H1 (cell line): ENCODE measurements at regions not wholly inside any gene's neighbourhood (a gene's known extent, or its start where the extent isn't known, plus 50 kb on each side); places are given as distances from the start of the nearest gene placed in this dataset.

Source experiments
- CTCF ChIA-PET: fragments of 300-600 bp; sonication (Branson Sonifier 250); formaldehyde crosslinking; loops from one replicate; lab custom pipeline; 2021; ENCODE audit not compliant: partially characterized antibody; lab: Charles Lee
- POLR2A ChIA-PET: fragments of 300-600 bp; sonication (Branson Sonifier 250); formaldehyde crosslinking; loops from one replicate; lab custom pipeline; 2021; ENCODE audit warnings: inconsistent platforms; ENCODE audit not compliant: partially characterized antibody; lab: Charles Lee
- DNase-seq, 2 experiments: peaks; one replicate each; pipeline versions ENCODE4 v3.0.0 to v3.0.0-alpha.2; 2010 to 2022; ENCODE audit warnings: low spot score in 2 of 2, low read depth in 1 of 2, mixed read lengths in 1 of 2
- FAIRE-seq: peaks from 2 replicates; lab custom pipeline; 2011; peaks lifted over from hg19 to GRCh38; lab: Jason Lieb, UNC
- H2AFZ ChIP-seq: 2 replicates; pipeline ENCODE4 v1.8.1; 2012; ENCODE audit warnings: low read length, inconsistent platforms
- H2AK5ac ChIP-seq: 2 replicates; pipeline ENCODE4 v1.6.1; 2013; ENCODE audit warnings: low read depth, low read length
- H2BK120ac ChIP-seq: replicated peaks from 2 replicates; pipeline ENCODE3; 2013; ENCODE audit warnings: low read depth, low read length, inconsistent platforms
- H2BK12ac ChIP-seq: 2 replicates; pipeline ENCODE4 v1.6.1; 2013; ENCODE audit warnings: low read depth, low read length
- H2BK15ac ChIP-seq: 2 replicates; pipeline ENCODE4 v1.6.1; 2013; ENCODE audit warnings: low read length
- H2BK20ac ChIP-seq: 2 replicates; pipeline ENCODE4 v1.6.1; 2013; ENCODE audit warnings: low read length
- H2BK5ac ChIP-seq: 2 replicates; pipeline ENCODE4 v1.6.1; 2013; ENCODE audit warnings: low read depth, low read length
- H3K14ac ChIP-seq: 2 replicates; pipeline ENCODE4 v1.6.1; 2013; ENCODE audit warnings: inconsistent platforms; ENCODE audit not compliant: insufficient read length
- H3K18ac ChIP-seq: 2 replicates; pipeline ENCODE4 v1.6.1; 2013; ENCODE audit warnings: low read length; ENCODE audit errors: extremely low read depth
- H3K23ac ChIP-seq: 2 replicates; pipeline ENCODE4 v1.6.1; 2013; ENCODE audit warnings: inconsistent platforms; ENCODE audit not compliant: insufficient read length
- H3K23me2 ChIP-seq: 2 replicates; pipeline ENCODE4 v1.6.1; 2013; ENCODE audit warnings: low read depth, low read length
- H3K27ac ChIP-seq: 2 replicates; pipeline ENCODE4 v1.6.1; 2011; ENCODE audit warnings: low read depth, low read length, inconsistent platforms
- H3K27me3 ChIP-seq, 4 experiments: replicated peaks in 1 of 4; 1 replicate in 1 of 4; 2 replicates in 3 of 4; pipeline versions ENCODE4 v1.6.1 to v1.8.1; 2011 to 2013; ENCODE audit warnings: low read length in 3 of 4, mild to moderate bottlenecking in 3 of 4, inconsistent platforms in 2 of 4, mixed read lengths in 2 of 4, moderate library complexity in 1 of 4; ENCODE audit not compliant: control insufficient read depth in 3 of 4, insufficient read depth in 3 of 4; ENCODE audit errors: extremely low read depth in 1 of 4
- H3K36me3 ChIP-seq, 4 experiments: 2 replicates each; pipeline versions ENCODE4 v1.6.1 to v1.8.1; 2011 to 2013; ENCODE audit warnings: mild to moderate bottlenecking in 4 of 4, low read length in 3 of 4, moderate library complexity in 2 of 4, control low read depth in 1 of 4, inconsistent platforms in 1 of 4; ENCODE audit not compliant: insufficient read depth in 4 of 4, control insufficient read depth in 2 of 4
- H3K4ac ChIP-seq: replicated peaks from 2 replicates; pipeline ENCODE3; 2013; ENCODE audit warnings: low read length, low read depth, mixed read lengths, inconsistent platforms; ENCODE audit not compliant: insufficient read length
- H3K4me1 ChIP-seq, 4 experiments: replicated peaks in 1 of 4; 1 replicate in 1 of 4; 2 replicates in 3 of 4; pipeline versions ENCODE4 v1.6.1 to v1.8.1; 2011 to 2013; ENCODE audit warnings: low read length in 3 of 4, inconsistent platforms in 2 of 4, mixed read lengths in 1 of 4; ENCODE audit not compliant: insufficient read depth in 4 of 4, control insufficient read depth in 3 of 4
- H3K4me2 ChIP-seq, 2 experiments: 2 replicates each; pipeline versions ENCODE4 v1.6.1 to v1.8.1; 2011 to 2013; ENCODE audit warnings: low read depth in 2 of 2, low read length in 2 of 2, control low read depth in 1 of 2, inconsistent platforms in 1 of 2, mild to moderate bottlenecking in 1 of 2; ENCODE audit not compliant: insufficient read depth in 1 of 2
- H3K4me3 ChIP-seq, 4 experiments: fragments of 200-600, 300-600 bp in 1 of 4; sonication (generic), shearing (Covaris generic), sonication (Bioruptor Twin) in 1 of 4; 2 replicates each; pipeline versions ENCODE4 v1.5.1 to v1.8.1; 2011 to 2016; ENCODE audit warnings: low read length in 4 of 4, low read depth in 3 of 4, control low read depth in 2 of 4, inconsistent platforms in 2 of 4, mild to moderate bottlenecking in 2 of 4, mixed read lengths in 1 of 4, moderate library complexity in 1 of 4; ENCODE audit not compliant: insufficient read depth in 2 of 4; ENCODE audit errors: extremely low read depth in 1 of 4
- H3K56ac ChIP-seq: replicated peaks from 2 replicates; pipeline ENCODE3; 2013; ENCODE audit warnings: low read depth, mild to moderate bottlenecking, mixed read lengths, low read length, inconsistent platforms; ENCODE audit not compliant: insufficient read length
- H3K79me1 ChIP-seq: 2 replicates; pipeline ENCODE4 v1.6.1; 2013; ENCODE audit warnings: low read depth, low read length, control low read depth
- H3K79me2 ChIP-seq, 2 experiments: 2 replicates each; pipeline versions ENCODE4 v1.6.1 to v1.8.1; 2012 to 2013; ENCODE audit warnings: low read length in 2 of 2, mild to moderate bottlenecking in 2 of 2, inconsistent platforms in 1 of 2; ENCODE audit not compliant: insufficient read depth in 2 of 2, control insufficient read depth in 1 of 2
- H3K9ac ChIP-seq, 4 experiments: replicated peaks in 1 of 4; 1 replicate in 1 of 4; 2 replicates in 3 of 4; pipeline versions ENCODE4 v1.6.1 to v1.8.1; 2011 to 2013; ENCODE audit warnings: low read depth in 3 of 4, low read length in 3 of 4, control low read depth in 2 of 4, mild to moderate bottlenecking in 2 of 4, moderate library complexity in 2 of 4, inconsistent platforms in 1 of 4; ENCODE audit errors: extremely low read depth in 1 of 4
- H3K9me3 ChIP-seq, 2 experiments: 2 replicates each; pipeline versions ENCODE4 v1.6.1 to v1.8.1; 2012 to 2013; ENCODE audit warnings: mild to moderate bottlenecking in 2 of 2, moderate library complexity in 2 of 2, control low read depth in 1 of 2, inconsistent platforms in 1 of 2, low read depth in 1 of 2, low read length in 1 of 2, mixed read lengths in 1 of 2; ENCODE audit not compliant: insufficient read depth in 2 of 2
- H4K20me1 ChIP-seq, 2 experiments: replicated peaks in 1 of 2; 2 replicates each; pipeline versions ENCODE3 to v1.8.1; 2011 to 2013; ENCODE audit warnings: inconsistent platforms in 2 of 2, low read length in 2 of 2, mild to moderate bottlenecking in 1 of 2; ENCODE audit not compliant: insufficient read depth in 2 of 2, control insufficient read depth in 1 of 2
- H4K5ac ChIP-seq: 2 replicates; pipeline ENCODE4 v1.6.1; 2013; ENCODE audit warnings: low read length, low read depth, mixed read lengths, inconsistent platforms; ENCODE audit not compliant: insufficient read length
- H4K8ac ChIP-seq: 2 replicates; pipeline ENCODE4 v1.8.0; 2013; ENCODE audit warnings: mild to moderate bottlenecking, moderate library complexity, low read length, inconsistent platforms; ENCODE audit not compliant: insufficient read depth; ENCODE audit errors: extremely low read depth
- H4K91ac ChIP-seq: replicated peaks from 2 replicates; pipeline ENCODE3; 2013; ENCODE audit warnings: low read length, mixed read lengths, inconsistent platforms; ENCODE audit not compliant: insufficient read length
- CHD1 ChIP-seq: IDR thresholded peaks from 2 replicates; pipeline ENCODE4 v1.6.1; 2012; ENCODE audit warnings: low read depth, low read length, improper control_type of control experiment
- KDM1A ChIP-seq: fragments of 200-600, 300-600 bp; sonication (generic); IDR thresholded peaks from 2 replicates; pipeline ENCODE4 v1.7.1; 2016; ENCODE audit warnings: mild to moderate bottlenecking, low read length, borderline replicate concordance
- WGBS, 2 experiments: shearing (Covaris generic) in 1 of 2; methylation state at CpG; one replicate each; pipeline versions ENCODE4 v1.1.6 to v1.1.7; 2013 to 2015; ENCODE audit warnings: low lambda C conversion rate in 2 of 2, mixed read lengths in 2 of 2, inconsistent platforms in 1 of 2, low coverage in 1 of 2, missing lambda C conversion rate in 1 of 2; ENCODE audit not compliant: insufficient replicate concordance in 2 of 2, insufficient coverage in 1 of 2, insufficient read length in 1 of 2; ENCODE audit errors: extremely low coverage in 1 of 2, missing lambda C conversion rate in 1 of 2; 5-methylcytosine and 5-hydroxymethylcytosine counted together

DNA sequence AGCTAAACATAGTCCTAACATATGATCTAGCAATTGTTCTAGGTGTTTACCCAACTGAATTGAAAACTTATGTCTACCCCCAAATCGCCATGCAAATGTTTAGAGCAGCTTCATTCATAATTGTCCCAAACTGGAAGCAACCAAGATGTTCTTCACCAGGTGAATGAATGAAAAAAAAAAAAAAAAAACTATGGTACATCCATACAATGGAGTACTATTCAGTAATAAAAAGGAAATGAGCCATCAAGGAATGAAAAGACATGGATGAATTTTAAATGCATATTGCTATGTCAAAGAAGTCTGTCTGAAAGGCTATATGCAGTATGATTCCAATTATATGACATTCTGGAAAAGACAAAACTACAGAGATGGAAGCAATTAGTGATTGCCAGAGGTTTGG, 98.6 kb upstream of the ITPRID2 start:
- H3K36me3 ChIP-seq, result no peaks in the 10 kb centered on the region
- no peak overlapping the region for H3K4ac ChIP-seq
- H2AFZ ChIP-seq, result no peak overlapping the region
- ChIA-PET CTCF (interaction anchor here (1.1 kb wide), 1 partner anchor 24 kb away, joined by 3 read pairs; no protein-coding TSS in a partner anchor), POLR2A (no interaction called here)
- H3K4me2 ChIP-seq, result no peak overlapping the region
- no peak overlapping the region for H4K5ac ChIP-seq
- H2BK15ac ChIP-seq, result no peak overlapping the region
- no peak overlapping the region for H3K14ac ChIP-seq
- H3K18ac ChIP-seq, result no peak overlapping the region
- H4K91ac ChIP-seq, result no peak overlapping the region
- DNase-seq, result no peak
- no peak overlapping the region for H2AK5ac ChIP-seq
- H4K20me1 ChIP-seq, result no peaks in the 10 kb centered on the region
- no peaks in the 10 kb centered on the region for H3K79me2 ChIP-seq
- no peaks in the 10 kb centered on the region for H3K23me2 ChIP-seq
- no peak overlapping the region for H3K23ac ChIP-seq
- 87% methylated on average over 1 of the region's 1 CpG; no CpG with 5 or more reads in 1 of the 2 experiments for WGBS, 2 experiments
- no peak overlapping the region for H2BK12ac ChIP-seq
- no peak overlapping the region for H4K8ac ChIP-seq
- TF ChIP-seq CHD1, result no peak
- TF ChIP-seq KDM1A, result 0 out of 2 replicates have a peak, but pooled peaks have one; percentile 39
- H3K79me1 ChIP-seq, result no peaks in the 10 kb centered on the region
- H3K27ac ChIP-seq, result no peak overlapping the region
- no peak overlapping the region for H3K9ac ChIP-seq
- peaks cover 0 to 1% (median 0%) of the 10 kb centered on the region in 4 experiments; a peak in 1 of 7 replicates for H3K27me3 ChIP-seq
- no peak overlapping the region for H3K4me3 ChIP-seq
- H3K56ac ChIP-seq, result no peak overlapping the region
- peaks cover 0 to 3% of the 10 kb centered on the region in 2 experiments; a peak in 2 of 4 replicates for H3K9me3 ChIP-seq
- no peak overlapping the region for H2BK120ac ChIP-seq
- H2BK5ac ChIP-seq, result no peak overlapping the region
- H2BK20ac ChIP-seq, result no peak overlapping the region
- no peak for FAIRE-seq
- no peaks in the 10 kb centered on the region for H3K4me1 ChIP-seq
